AG04449 (cell line): ENCODE measurements at regions not wholly inside any gene's neighbourhood (a gene's known extent, or its start where the extent isn't known, plus 50 kb on each side); places are given as distances from the start of the nearest gene placed in this dataset.

Source experiments
- CTCF ChIA-PET: fragments of 350-600 bp; formaldehyde crosslinking; extraction: SDS; loops from one replicate; lab custom pipeline; 2021; ENCODE audit warnings: antibody characterized with exemption; lab: Yijun Ruan, JAX
- POLR2A ChIA-PET: fragments of 400-600, 350-600 bp; formaldehyde crosslinking; extraction: SDS; loops from one replicate; lab custom pipeline; 2020; ENCODE audit warnings: antibody characterized with exemption, inconsistent platforms; lab: Yijun Ruan, JAX
- DNase-seq: peaks from one replicate; pipeline ENCODE4 v3.0.0-alpha.2; 2010; ENCODE audit warnings: low read depth, low spot score
- H3K4me3 ChIP-seq: 2 replicates; pipeline ENCODE4 v1.5.1; 2011; ENCODE audit warnings: low read depth, mild to moderate bottlenecking, control low read depth, low read length
- CTCF ChIP-seq: IDR thresholded peaks from one replicate; pipeline ENCODE4 v1.5.1; 2011; ENCODE audit warnings: mild to moderate bottlenecking, moderate library complexity, low read length, control low read depth, inconsistent platforms; ENCODE audit not compliant: insufficient read depth; ENCODE audit errors: missing control alignments

- DNase-seq: no peak
- H3K4me3 ChIP-seq: no peak overlapping the region
- CTCF ChIA-PET: interaction anchor here (1.2 kb wide), 1 partner anchor 10 kb away, joined by 4 read pairs; no protein-coding TSS in a partner anchor
- POLR2A ChIA-PET: interaction anchor here (0.5 kb wide), 1 partner anchor 47 kb away, joined by 3 read pairs; no protein-coding TSS in a partner anchor
- TF ChIP-seq CTCF: no peak
Observed at GRCh38 chrX:150165776-150166610, 197.1 kb upstream of the MAMLD1 start.

GRCh38 chrX:150167482-150168324 is 195.4 kb upstream of the MAMLD1 start:
- no peak for TF ChIP-seq CTCF
- DNase-seq: no peak
- ChIA-PET POLR2A (no interaction called here), CTCF (interaction anchor here (1.2 kb wide), 2 partner anchors 8 to 196 kb away, joined by 3 to 4 read pairs; partner anchors contain the start of gene MAMLD1)
- no peak overlapping the region for H3K4me3 ChIP-seq

- CTCF ChIA-PET: no interaction called here
- POLR2A ChIA-PET: no interaction called here
- DNase-seq: no peak
- TF ChIP-seq CTCF: no peak
- H3K4me3 ChIP-seq: no peak overlapping the region
Observed at GRCh38 chrX:150182161-150182560, 181.0 kb upstream of the MAMLD1 start.

GRCh38 chrX:150184491-150184890 is 178.6 kb upstream of the MAMLD1 start:
- POLR2A ChIA-PET: no interaction called here
- no peak for TF ChIP-seq CTCF
- no peak for DNase-seq
- CTCF ChIA-PET: no interaction called here
- H3K4me3 ChIP-seq: no peak overlapping the region

GRCh38 chrX:150185766-150186165 is 177.4 kb upstream of the MAMLD1 start:
- no peak for TF ChIP-seq CTCF
- POLR2A ChIA-PET: no interaction called here

GRCh38 chrX:150192816-150193215 is 170.3 kb upstream of the MAMLD1 start:
- ChIA-PET POLR2A (no interaction called here), CTCF (no interaction called here)
- TF ChIP-seq CTCF: no peak
- no peak overlapping the region for H3K4me3 ChIP-seq
- no peak for DNase-seq

More at GRCh38 chrX:150185766-150186165, 177.4 kb upstream of the MAMLD1 start:
- CTCF ChIA-PET: no interaction called here
- no peak overlapping the region for H3K4me3 ChIP-seq
- DNase-seq: no peak
